ENCODE measurements at regions not wholly inside any gene's neighbourhood (a gene's known extent, or its start where the extent isn't known, plus 50 kb on each side); places are given as distances from the start of the nearest gene placed in this dataset.

DNA sequence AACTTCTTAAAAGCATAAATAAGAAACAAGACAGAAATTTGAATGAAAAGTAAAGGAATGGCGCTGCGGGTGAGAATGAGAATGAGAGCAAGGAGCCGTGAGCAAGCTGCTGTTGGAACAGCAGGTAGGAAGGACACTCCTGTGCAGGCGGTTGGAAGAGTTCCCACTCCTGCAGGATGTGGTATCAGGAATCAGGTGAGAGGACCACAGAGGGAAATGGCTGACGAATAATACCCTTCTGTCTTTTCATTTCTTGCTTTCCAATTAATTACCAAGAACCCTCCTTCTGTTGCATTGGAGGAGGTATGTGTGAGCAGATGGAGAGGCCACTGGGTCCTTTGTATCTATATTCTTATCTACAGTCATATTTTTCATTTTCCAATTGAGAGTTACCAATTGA is 1504.2 kb downstream of the EFNB2 start:
- FAIRE-seq (no peak), DNase-seq (ENCODE audit: insufficient read length, low spot score) (no peak)
- TF ChIP-seq POLR2A (IDR thresholded peaks at IDR 0.05; ENCODE audit: low read depth, low read length) (no peak), POLR2AphosphoS5 (IDR thresholded peaks at IDR 0.05; ENCODE audit: low read depth, low read length) (no peak), POU2F2 (IDR thresholded peaks at IDR 0.05; ENCODE audit: low read depth, low read length) (no peak), SPI1 (IDR thresholded peaks at IDR 0.05; ENCODE audit: low read depth, low read length) (no peak), TAF1 (IDR thresholded peaks at IDR 0.05; ENCODE audit: low read depth, low read length) (no peak), PAX5 (IDR thresholded peaks at IDR 0.05; ENCODE audit: insufficient read depth, low read length, severe bottlenecking) (no peak)

DNA sequence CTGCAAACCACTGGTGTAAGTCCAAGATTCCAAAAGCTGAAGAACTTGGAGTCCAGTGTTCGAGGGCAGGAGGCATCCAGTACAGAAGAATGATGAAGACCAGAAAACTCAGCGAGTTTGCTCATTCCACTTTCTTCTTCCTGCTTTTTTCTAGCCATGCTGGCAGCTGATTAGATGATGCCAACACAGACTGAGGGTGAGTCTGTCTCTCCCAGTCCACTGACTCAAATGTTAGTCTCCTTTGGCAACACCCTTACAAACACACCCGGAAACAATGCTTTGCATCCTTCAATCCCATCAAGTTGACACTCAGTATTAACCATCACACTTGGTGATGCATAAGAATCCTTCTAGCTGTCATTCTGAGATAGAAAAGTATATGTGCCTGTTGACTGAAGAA is 1504.6 kb downstream of the EFNB2 start:
- FAIRE-seq (no peak), DNase-seq (ENCODE audit: insufficient read length, low spot score) (no peak)
- TF ChIP-seq POLR2AphosphoS5 (IDR thresholded peaks at IDR 0.05; ENCODE audit: low read depth, low read length) (no peak), POU2F2 (IDR thresholded peaks at IDR 0.05; ENCODE audit: low read depth, low read length) (no peak), SPI1 (IDR thresholded peaks at IDR 0.05; ENCODE audit: low read depth, low read length) (no peak), POLR2A (IDR thresholded peaks at IDR 0.05; ENCODE audit: low read depth, low read length) (no peak), PAX5 (IDR thresholded peaks at IDR 0.05; ENCODE audit: insufficient read depth, low read length, severe bottlenecking) (no peak), TAF1 (IDR thresholded peaks at IDR 0.05; ENCODE audit: low read depth, low read length) (no peak)

DNA sequence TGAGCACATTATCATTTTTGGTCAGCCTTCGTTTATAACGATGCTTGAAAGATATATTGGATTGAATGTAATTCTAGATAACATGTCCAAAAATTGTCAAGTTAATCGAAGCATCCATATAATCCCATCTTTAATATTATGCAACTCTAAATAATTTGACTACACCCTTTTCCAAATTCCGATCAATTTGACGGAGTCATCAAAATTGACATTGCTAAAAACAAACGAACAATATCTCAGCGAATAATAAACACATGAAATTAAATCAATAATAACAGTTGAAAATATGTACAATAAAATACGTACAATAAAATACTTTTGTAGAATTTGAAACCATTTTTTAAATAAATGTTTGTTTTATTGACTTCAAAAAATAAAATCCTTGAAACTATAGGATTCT is 1516.4 kb downstream of the EFNB2 start:
- FAIRE-seq (no peak), DNase-seq (ENCODE audit: insufficient read length, low spot score) (no peak)
- TF ChIP-seq TAF1 (IDR thresholded peaks at IDR 0.05; ENCODE audit: low read depth, low read length) (no peak), POLR2A (IDR thresholded peaks at IDR 0.05; ENCODE audit: low read depth, low read length) (no peak), POLR2AphosphoS5 (IDR thresholded peaks at IDR 0.05; ENCODE audit: low read depth, low read length) (no peak), SPI1 (IDR thresholded peaks at IDR 0.05; ENCODE audit: low read depth, low read length) (no peak), POU2F2 (IDR thresholded peaks at IDR 0.05; ENCODE audit: low read depth, low read length) (no peak), PAX5 (IDR thresholded peaks at IDR 0.05; ENCODE audit: insufficient read depth, low read length, severe bottlenecking) (no peak)

DNA sequence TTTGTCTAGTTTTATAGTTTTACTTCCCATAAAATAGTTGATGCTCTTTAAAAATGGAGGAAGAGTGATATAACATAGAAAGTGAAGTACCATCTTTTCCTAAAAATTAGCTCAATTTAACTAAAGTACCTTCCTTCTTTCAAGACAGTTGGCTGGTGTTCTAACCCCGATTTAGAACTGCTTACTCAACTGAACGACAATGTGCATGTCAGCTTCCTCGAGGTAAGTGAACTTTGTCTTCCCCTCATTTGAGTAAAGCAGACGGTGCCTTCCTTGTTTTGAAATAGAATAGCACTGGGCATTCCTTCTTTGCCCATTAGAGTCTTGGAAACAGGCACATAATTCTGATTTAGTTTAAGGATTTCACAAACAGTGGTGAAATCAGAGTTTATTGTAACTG is 1519.2 kb downstream of the EFNB2 start:
- no peak for TF ChIP-seq POLR2A (IDR thresholded peaks at IDR 0.05; ENCODE audit: low read depth, low read length)
- TF ChIP-seq TAF1 (IDR thresholded peaks at IDR 0.05; ENCODE audit: low read depth, low read length) = no peak
- no peak for TF ChIP-seq SPI1 (IDR thresholded peaks at IDR 0.05; ENCODE audit: low read depth, low read length)
- no peak for TF ChIP-seq POLR2AphosphoS5 (IDR thresholded peaks at IDR 0.05; ENCODE audit: low read depth, low read length)
- TF ChIP-seq POU2F2 (IDR thresholded peaks at IDR 0.05; ENCODE audit: low read depth, low read length) = no peak
- no peak for TF ChIP-seq PAX5 (IDR thresholded peaks at IDR 0.05; ENCODE audit: insufficient read depth, low read length, severe bottlenecking)
- no peak for FAIRE-seq
- no peak for DNase-seq (ENCODE audit: insufficient read length, low spot score)

DNA sequence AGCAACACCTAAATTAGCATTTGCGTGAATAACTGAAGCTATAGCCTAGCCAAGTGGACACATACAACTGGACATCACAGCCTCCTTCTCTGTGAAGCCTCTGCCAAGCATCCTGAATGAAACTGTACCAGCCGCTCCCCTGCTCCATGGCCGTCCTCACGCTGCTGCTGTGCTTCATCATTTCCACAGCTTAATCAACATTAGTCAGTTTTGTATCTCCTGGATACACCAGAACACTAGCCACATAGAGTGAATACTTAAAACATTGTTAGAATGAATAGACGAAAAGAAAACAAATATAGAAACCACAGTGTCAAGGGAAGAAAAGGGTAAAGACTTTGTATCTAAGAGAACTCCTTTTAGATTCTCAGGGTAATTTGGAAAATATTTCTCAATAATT is 1526.9 kb downstream of the EFNB2 start:
- DNase-seq (ENCODE audit: insufficient read length, low spot score) (no peak), FAIRE-seq (no peak)
- TF ChIP-seq POLR2A (IDR thresholded peaks at IDR 0.05; ENCODE audit: low read depth, low read length) (no peak), POU2F2 (IDR thresholded peaks at IDR 0.05; ENCODE audit: low read depth, low read length) (no peak), POLR2AphosphoS5 (IDR thresholded peaks at IDR 0.05; ENCODE audit: low read depth, low read length) (no peak), PAX5 (IDR thresholded peaks at IDR 0.05; ENCODE audit: insufficient read depth, low read length, severe bottlenecking) (no peak), TAF1 (IDR thresholded peaks at IDR 0.05; ENCODE audit: low read depth, low read length) (no peak), SPI1 (IDR thresholded peaks at IDR 0.05; ENCODE audit: low read depth, low read length) (no peak)

DNA sequence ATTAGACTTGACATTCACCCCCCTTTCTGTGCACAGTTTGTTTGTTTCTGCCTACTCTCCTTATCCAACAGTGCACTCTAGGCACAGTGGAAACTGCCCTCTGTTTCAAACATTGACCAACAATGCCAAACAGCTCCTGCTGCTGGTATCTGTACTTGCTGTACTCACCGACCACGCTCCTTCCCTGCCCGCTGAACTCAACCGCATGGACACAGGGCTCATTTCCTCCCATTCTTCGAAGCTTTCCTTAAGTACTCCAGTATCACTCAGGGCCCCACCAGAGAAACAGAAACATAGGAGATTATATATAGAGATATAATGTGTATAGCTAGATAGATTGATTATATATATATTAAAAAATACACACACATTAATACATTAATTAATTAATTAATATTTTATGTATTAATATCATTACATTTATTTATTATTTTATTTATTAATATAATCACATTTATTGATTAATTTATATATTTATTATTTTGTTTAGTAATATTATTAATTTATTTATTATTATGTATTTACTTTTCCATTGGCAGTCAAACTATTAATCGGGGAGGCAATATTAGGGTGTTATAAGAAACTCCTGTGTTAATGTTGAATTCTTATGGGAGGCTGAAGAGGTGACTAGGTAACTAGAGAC is 1528.2 kb downstream of the EFNB2 start:
- TF ChIP-seq PAX5 (IDR thresholded peaks at IDR 0.05; ENCODE audit: insufficient read depth, low read length, severe bottlenecking) (no peak), SPI1 (IDR thresholded peaks at IDR 0.05; ENCODE audit: low read depth, low read length) (no peak), POLR2AphosphoS5 (IDR thresholded peaks at IDR 0.05; ENCODE audit: low read depth, low read length) (no peak), TAF1 (IDR thresholded peaks at IDR 0.05; ENCODE audit: low read depth, low read length) (no peak), POU2F2 (IDR thresholded peaks at IDR 0.05; ENCODE audit: low read depth, low read length) (no peak), POLR2A (IDR thresholded peaks at IDR 0.05; ENCODE audit: low read depth, low read length) (no peak)
- DNase-seq (ENCODE audit: insufficient read length, low spot score) = no peak
- FAIRE-seq = no peak

DNA sequence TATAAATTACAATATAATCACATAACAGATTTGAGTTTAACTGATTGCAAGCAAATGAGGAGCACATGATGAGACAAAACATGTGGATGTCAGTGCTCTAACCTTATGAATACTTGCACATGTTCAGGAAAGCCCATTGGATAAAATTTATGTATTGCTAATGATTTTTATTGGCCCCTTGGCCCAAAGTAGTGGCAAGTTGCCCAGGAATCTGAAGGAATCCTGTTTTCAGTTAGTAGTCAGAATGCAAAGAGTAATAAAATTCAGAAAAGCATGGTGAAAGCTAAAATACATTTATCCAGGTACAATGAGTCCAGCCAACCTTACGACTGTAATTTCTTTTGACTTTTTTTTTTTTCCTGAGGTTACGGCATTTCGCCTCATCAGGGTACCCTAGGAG is 1539.4 kb downstream of the EFNB2 start:
- DNase-seq (ENCODE audit: insufficient read length, low spot score) (no peak), FAIRE-seq (no peak)
- TF ChIP-seq POLR2A (IDR thresholded peaks at IDR 0.05; ENCODE audit: low read depth, low read length) (no peak), POU2F2 (IDR thresholded peaks at IDR 0.05; ENCODE audit: low read depth, low read length) (no peak), PAX5 (IDR thresholded peaks at IDR 0.05; ENCODE audit: insufficient read depth, low read length, severe bottlenecking) (no peak), TAF1 (IDR thresholded peaks at IDR 0.05; ENCODE audit: low read depth, low read length) (no peak), SPI1 (IDR thresholded peaks at IDR 0.05; ENCODE audit: low read depth, low read length) (no peak), POLR2AphosphoS5 (IDR thresholded peaks at IDR 0.05; ENCODE audit: low read depth, low read length) (no peak)

DNA sequence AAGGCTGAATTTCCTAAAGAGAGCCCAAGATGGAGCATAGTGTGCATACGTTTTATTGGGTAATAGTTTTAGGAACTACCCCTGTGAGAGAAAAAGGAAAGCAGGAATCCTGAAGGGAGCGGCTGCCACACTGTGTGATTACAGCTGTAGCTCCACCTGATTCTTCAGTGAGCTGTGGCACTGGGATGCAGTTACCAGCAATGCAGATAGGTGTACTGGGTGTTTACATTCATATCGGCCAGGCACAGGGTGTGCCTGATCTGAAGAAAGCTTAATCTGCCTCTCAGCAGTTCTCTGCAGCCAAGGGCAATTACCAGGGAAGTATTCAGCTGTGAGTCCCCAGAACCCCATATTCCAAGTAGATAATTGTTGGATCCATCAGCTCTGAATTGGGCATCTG is 1541.8 kb downstream of the EFNB2 start:
- no peak for FAIRE-seq
- no peak for TF ChIP-seq POLR2A (IDR thresholded peaks at IDR 0.05; ENCODE audit: low read depth, low read length)
- no peak for TF ChIP-seq POLR2AphosphoS5 (IDR thresholded peaks at IDR 0.05; ENCODE audit: low read depth, low read length)
- TF ChIP-seq SPI1 (IDR thresholded peaks at IDR 0.05; ENCODE audit: low read depth, low read length) = no peak
- TF ChIP-seq POU2F2 (IDR thresholded peaks at IDR 0.05; ENCODE audit: low read depth, low read length) = no peak
- no peak for TF ChIP-seq TAF1 (IDR thresholded peaks at IDR 0.05; ENCODE audit: low read depth, low read length)
- no peak for TF ChIP-seq PAX5 (IDR thresholded peaks at IDR 0.05; ENCODE audit: insufficient read depth, low read length, severe bottlenecking)
- DNase-seq (ENCODE audit: insufficient read length, low spot score) = no peak

DNA sequence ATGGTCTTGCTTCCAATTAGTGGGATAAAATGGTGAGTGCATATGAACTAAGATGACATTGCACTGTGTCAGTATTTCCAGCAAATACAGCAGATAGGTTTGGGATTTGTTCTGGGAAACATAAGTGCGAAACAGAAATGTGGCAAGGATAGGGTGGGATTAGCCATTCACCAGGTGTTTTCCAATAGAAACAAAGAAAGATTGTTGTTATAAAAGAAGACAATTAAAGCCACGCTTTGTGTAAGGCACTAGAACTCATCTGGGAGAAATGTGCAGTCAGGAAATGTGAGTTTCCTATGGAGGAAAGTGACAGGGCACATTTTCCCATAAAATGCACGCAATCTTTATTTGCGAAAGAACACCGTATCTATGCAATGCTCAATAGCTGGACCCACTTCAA is 1547.8 kb downstream of the EFNB2 start:
- TF ChIP-seq POLR2AphosphoS5 (IDR thresholded peaks at IDR 0.05; ENCODE audit: low read depth, low read length) (no peak), TAF1 (IDR thresholded peaks at IDR 0.05; ENCODE audit: low read depth, low read length) (no peak), POLR2A (IDR thresholded peaks at IDR 0.05; ENCODE audit: low read depth, low read length) (no peak), PAX5 (IDR thresholded peaks at IDR 0.05; ENCODE audit: insufficient read depth, low read length, severe bottlenecking) (no peak), POU2F2 (IDR thresholded peaks at IDR 0.05; ENCODE audit: low read depth, low read length) (no peak), SPI1 (IDR thresholded peaks at IDR 0.05; ENCODE audit: low read depth, low read length) (no peak)
- no peak for FAIRE-seq
- DNase-seq (ENCODE audit: insufficient read length, low spot score) = no peak

Data from GM12891 (cell line).